AG09319 (cell line): ENCODE measurements at regions not wholly inside any gene's neighbourhood (a gene's known extent, or its start where the extent isn't known, plus 50 kb on each side); places are given as distances from the start of the nearest gene placed in this dataset.
A peak's percentile ranks its signal among the peaks of the same experiment; 100 is the strongest.

Source experiments
- DNase-seq: peaks from one replicate; pipeline ENCODE4 v3.0.0-alpha.2; 2010; ENCODE audit warnings: low read depth; ENCODE audit errors: extremely low read depth
- CTCF ChIP-seq: IDR thresholded peaks from 2 replicates; pipeline ENCODE4 v1.5.1; 2011; ENCODE audit warnings: low read depth, mild to moderate bottlenecking, inconsistent platforms, low read length, moderate library complexity

- no peak for TF ChIP-seq CTCF
- DNase-seq: no peak
Measured at GRCh38 chr6:140542863-140543262, 1168.4 kb upstream of the CITED2 start.

GRCh38 chr6:140541288-140541687, 1166.8 kb upstream of the CITED2 start:
- no peak for DNase-seq
- no peak for TF ChIP-seq CTCF

GRCh38 chr6:140540743-140541142, 1166.3 kb upstream of the CITED2 start:
- TF ChIP-seq CTCF: no peak
- DNase-seq: no peak

GRCh38 chr6:140538926-140539325, 1164.5 kb upstream of the CITED2 start:
- TF ChIP-seq CTCF: no peak
- DNase-seq: no peak

GRCh38 chr6:140537834-140538705, 1163.6 kb upstream of the CITED2 start:
- no peak for TF ChIP-seq CTCF
- DNase-seq: peak; percentile 95

GRCh38 chr6:140537211-140537610, 1162.8 kb upstream of the CITED2 start:
- TF ChIP-seq CTCF: no peak
- DNase-seq: no peak

- no peak for TF ChIP-seq CTCF
- no peak for DNase-seq
Measured at GRCh38 chr6:140535511-140535910, 1161.1 kb upstream of the CITED2 start.
